ENCODE measurements at regions not wholly inside any gene's neighbourhood (a gene's known extent, or its start where the extent isn't known, plus 50 kb on each side); places are given as distances from the start of the nearest gene placed in this dataset.

DNA sequence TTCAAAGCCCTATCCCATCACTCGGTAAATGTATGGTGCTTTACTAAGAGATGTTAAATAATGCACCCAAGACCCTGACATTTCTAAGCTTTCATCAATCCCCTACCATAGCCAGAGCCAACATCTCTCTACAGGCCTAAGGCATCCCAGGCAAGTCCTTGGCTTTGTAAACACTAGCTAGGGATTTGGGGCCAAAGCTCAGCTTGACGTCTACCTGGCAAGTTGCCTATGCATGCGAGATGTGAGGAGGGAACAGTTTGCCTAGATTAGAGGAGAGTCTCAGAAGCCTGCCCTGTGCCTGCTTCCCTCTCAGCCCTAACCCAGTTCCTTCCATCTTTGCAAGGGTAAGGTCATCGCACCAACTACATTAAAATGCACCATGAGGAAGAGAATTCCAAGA is 221.5 kb upstream of the NCKAP5 start:
- H3K27ac ChIP-seq (ENCODE audit: low read depth in 1 of 3, low read length in 2 of 3), result no peak overlapping the region
- no peaks in the 10 kb centered on the region for H3K36me3 ChIP-seq (ENCODE audit: control insufficient read depth in 3 of 3, insufficient read depth in 2 of 3, low read depth in 1 of 3, low read length in 3 of 3)
- H3K27me3 ChIP-seq (ENCODE audit: control insufficient read depth in 3 of 3, insufficient read depth in 3 of 3, low read length in 3 of 3), result no peaks in the 10 kb centered on the region
- no peak overlapping the region for H3K4me3 ChIP-seq (ENCODE audit: low read depth in 1 of 3, low read length in 3 of 3)
- 46 to 60% (median 56%) methylated on average over 4 of the region's 4 CpGs for WGBS, 3 donors
- no peaks in the 10 kb centered on the region for H3K4me1 ChIP-seq (ENCODE audit: control insufficient read depth in 3 of 3, insufficient read depth in 2 of 3, low read depth in 1 of 3, low read length in 2 of 3)
- FAIRE-seq (no peak), DNase-seq (peak; percentile 12 to 51)
- no peaks in the 10 kb centered on the region for H3K9me3 ChIP-seq (ENCODE audit: control insufficient read depth in 2 of 2, insufficient read depth in 1 of 2, low read depth in 1 of 2, low read length in 1 of 2)

GRCh38 chr2:133790711-133791110 is 222.4 kb upstream of the NCKAP5 start:
- Histone ChIP-seq H3K27me3 (ENCODE audit: control insufficient read depth in 3 of 3, insufficient read depth in 3 of 3, low read length in 3 of 3) (no peaks in the 10 kb centered on the region), H3K36me3 (ENCODE audit: control insufficient read depth in 3 of 3, insufficient read depth in 2 of 3, low read depth in 1 of 3, low read length in 3 of 3) (no peaks in the 10 kb centered on the region), H3K4me1 (ENCODE audit: control insufficient read depth in 3 of 3, insufficient read depth in 2 of 3, low read depth in 1 of 3, low read length in 2 of 3) (no peaks in the 10 kb centered on the region), H3K9me3 (ENCODE audit: control insufficient read depth in 2 of 2, insufficient read depth in 1 of 2, low read depth in 1 of 2, low read length in 1 of 2) (no peaks in the 10 kb centered on the region), H3K4me3 (ENCODE audit: low read depth in 1 of 3, low read length in 3 of 3) (no peak overlapping the region), H3K27ac (ENCODE audit: low read depth in 1 of 3, low read length in 2 of 3) (no peak overlapping the region)
- WGBS, 3 donors, result 64 to 81% (median 69%) methylated on average over 1 of the region's 1 CpG
- DNase-seq (no peak), FAIRE-seq (no peak)

GRCh38 chr2:133791191-133791590 is 222.9 kb upstream of the NCKAP5 start:
- H3K27ac ChIP-seq (ENCODE audit: low read depth in 1 of 3, low read length in 2 of 3), result no peak overlapping the region
- no peaks in the 10 kb centered on the region for H3K36me3 ChIP-seq (ENCODE audit: control insufficient read depth in 3 of 3, insufficient read depth in 2 of 3, low read depth in 1 of 3, low read length in 3 of 3)
- FAIRE-seq (no peak), DNase-seq (no peak)
- H3K4me1 ChIP-seq (ENCODE audit: control insufficient read depth in 3 of 3, insufficient read depth in 2 of 3, low read depth in 1 of 3, low read length in 2 of 3), result no peaks in the 10 kb centered on the region
- H3K9me3 ChIP-seq (ENCODE audit: control insufficient read depth in 2 of 2, insufficient read depth in 1 of 2, low read depth in 1 of 2, low read length in 1 of 2), result no peaks in the 10 kb centered on the region
- no peaks in the 10 kb centered on the region for H3K27me3 ChIP-seq (ENCODE audit: control insufficient read depth in 3 of 3, insufficient read depth in 3 of 3, low read length in 3 of 3)
- 66 to 79% (median 73%) methylated on average over 6 of the region's 6 CpGs for WGBS, 3 donors
- H3K4me3 ChIP-seq (ENCODE audit: low read depth in 1 of 3, low read length in 3 of 3), result no peak overlapping the region

DNA sequence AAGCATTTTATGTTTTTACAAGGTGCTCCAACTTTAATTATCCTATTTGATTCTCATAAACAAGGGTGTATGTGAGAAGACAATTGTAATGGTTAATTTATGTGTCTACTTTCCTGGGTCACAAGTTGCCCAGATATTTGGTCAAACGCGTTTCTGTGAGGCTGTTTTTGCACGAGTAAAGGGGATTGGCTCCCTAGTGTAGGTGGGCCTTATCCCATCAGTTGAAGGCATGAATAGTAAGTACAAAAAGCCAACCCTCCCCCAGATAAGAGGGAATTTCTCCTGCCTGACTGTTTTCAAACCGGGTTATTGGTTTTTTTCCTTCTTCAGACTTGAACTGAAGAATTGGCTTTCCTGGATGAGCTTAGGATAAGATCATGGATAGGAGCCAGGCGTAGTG is 224.0 kb upstream of the NCKAP5 start:
- DNase-seq, result no peak
- Histone ChIP-seq H3K27me3 (ENCODE audit: control insufficient read depth in 3 of 3, insufficient read depth in 3 of 3, low read length in 3 of 3) (no peaks in the 10 kb centered on the region), H3K36me3 (ENCODE audit: control insufficient read depth in 3 of 3, insufficient read depth in 2 of 3, low read depth in 1 of 3, low read length in 3 of 3) (no peaks in the 10 kb centered on the region), H3K4me1 (ENCODE audit: control insufficient read depth in 3 of 3, insufficient read depth in 2 of 3, low read depth in 1 of 3, low read length in 2 of 3) (no peaks in the 10 kb centered on the region), H3K9me3 (ENCODE audit: control insufficient read depth in 2 of 2, insufficient read depth in 1 of 2, low read depth in 1 of 2, low read length in 1 of 2) (no peaks in the 10 kb centered on the region), H3K4me3 (ENCODE audit: low read depth in 1 of 3, low read length in 3 of 3) (no peak overlapping the region), H3K27ac (ENCODE audit: low read depth in 1 of 3, low read length in 2 of 3) (no peak overlapping the region)
- WGBS, 3 donors, result 82 to 90% (median 84%) methylated on average over 5 of the region's 5 CpGs
- FAIRE-seq, result no peak

- 78 to 89% (median 81%) methylated on average over 1 of the region's 1 CpG for WGBS, 3 donors
- Histone ChIP-seq H3K4me3 (ENCODE audit: low read depth in 1 of 3, low read length in 3 of 3) (no peak overlapping the region), H3K27ac (ENCODE audit: low read depth in 1 of 3, low read length in 2 of 3) (no peak overlapping the region), H3K36me3 (ENCODE audit: control insufficient read depth in 3 of 3, insufficient read depth in 2 of 3, low read depth in 1 of 3, low read length in 3 of 3) (no peaks in the 10 kb centered on the region), H3K27me3 (ENCODE audit: control insufficient read depth in 3 of 3, insufficient read depth in 3 of 3, low read length in 3 of 3) (no peaks in the 10 kb centered on the region), H3K9me3 (ENCODE audit: control insufficient read depth in 2 of 2, insufficient read depth in 1 of 2, low read depth in 1 of 2, low read length in 1 of 2) (no peaks in the 10 kb centered on the region), H3K4me1 (ENCODE audit: control insufficient read depth in 3 of 3, insufficient read depth in 2 of 3, low read depth in 1 of 3, low read length in 2 of 3) (no peaks in the 10 kb centered on the region)
- DNase-seq (no peak), FAIRE-seq (no peak)
Measured at GRCh38 chr2:133794114-133794513, 225.9 kb upstream of the NCKAP5 start.

DNA sequence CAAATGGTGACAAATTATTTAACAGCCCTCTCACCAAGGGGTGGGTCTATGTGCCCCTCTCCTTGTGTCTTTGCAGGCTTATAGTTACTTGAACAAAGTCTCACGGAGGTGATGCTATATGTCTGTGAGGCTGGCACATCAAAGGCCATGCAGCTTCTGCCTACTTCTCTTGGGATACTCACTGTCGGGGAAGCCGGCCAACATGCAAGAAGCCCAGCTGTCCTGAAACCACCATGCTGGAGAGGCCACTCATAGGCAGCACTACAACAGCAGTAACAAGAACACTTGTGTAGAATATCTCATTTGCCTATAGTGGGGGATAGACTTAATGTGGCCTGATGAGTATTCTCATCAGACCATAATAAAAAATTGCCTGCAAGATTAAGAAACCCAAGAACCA is 233.7 kb upstream of the NCKAP5 start:
- 89 to 96% (median 96%) methylated on average over 3 of the region's 3 CpGs for WGBS, 3 donors
- no peak for DNase-seq

DNA sequence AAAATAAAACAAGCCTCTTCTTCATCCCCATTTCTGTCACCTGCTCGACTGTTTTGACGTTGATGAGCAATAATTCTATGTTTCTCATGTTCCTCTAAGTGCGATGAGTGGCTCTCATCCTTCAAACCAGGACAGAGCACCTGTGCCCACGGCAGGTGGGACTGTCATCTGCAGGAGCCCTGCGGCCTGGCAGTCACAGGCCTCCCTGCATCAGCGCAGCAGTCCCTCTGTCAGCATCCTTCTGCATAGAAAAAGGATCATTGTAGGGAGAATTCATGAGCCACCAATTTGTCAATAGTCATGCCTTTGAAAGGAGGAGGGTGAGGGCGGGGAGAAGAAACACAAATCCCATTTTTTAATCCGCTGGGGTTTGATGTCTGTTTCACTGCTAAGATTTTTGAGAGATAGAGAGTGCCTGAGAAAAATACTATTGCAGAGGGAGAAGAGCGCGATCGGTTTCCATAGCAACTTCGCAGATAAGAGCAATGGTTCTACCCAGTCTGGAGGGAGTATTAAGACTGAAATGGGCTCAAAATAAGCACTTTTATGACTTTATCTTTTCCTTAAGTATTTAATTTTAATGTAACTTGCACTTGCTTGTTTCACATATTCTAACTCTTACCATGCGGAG is 234.3 kb upstream of the NCKAP5 start:
- H3K36me3 ChIP-seq (ENCODE audit: control insufficient read depth in 3 of 3, insufficient read depth in 2 of 3, low read depth in 1 of 3, low read length in 3 of 3), result no peaks in the 10 kb centered on the region
- FAIRE-seq (no peak), DNase-seq (no peak)
- no peaks in the 10 kb centered on the region for H3K9me3 ChIP-seq (ENCODE audit: control insufficient read depth in 2 of 2, insufficient read depth in 1 of 2, low read depth in 1 of 2, low read length in 1 of 2)
- WGBS, 3 donors, result 74 to 86% (median 85%) methylated on average over 13 of the region's 13 CpGs
- H3K4me3 ChIP-seq (ENCODE audit: low read depth in 1 of 3, low read length in 3 of 3), result no peak overlapping the region
- no peak overlapping the region for H3K27ac ChIP-seq (ENCODE audit: low read depth in 1 of 3, low read length in 2 of 3)
- peaks cover 0 to 4% (median 0%) of the 10 kb centered on the region in 3 donors for H3K27me3 ChIP-seq (ENCODE audit: control insufficient read depth in 3 of 3, insufficient read depth in 3 of 3, low read length in 3 of 3)
- H3K4me1 ChIP-seq (ENCODE audit: control insufficient read depth in 3 of 3, insufficient read depth in 2 of 3, low read depth in 1 of 3, low read length in 2 of 3), result no peaks in the 10 kb centered on the region

More for the DNA sequence above, 233.7 kb upstream of the NCKAP5 start:
- Histone ChIP-seq H3K9me3 (ENCODE audit: control insufficient read depth in 2 of 2, insufficient read depth in 1 of 2, low read depth in 1 of 2, low read length in 1 of 2) (no peaks in the 10 kb centered on the region), H3K27me3 (ENCODE audit: control insufficient read depth in 3 of 3, insufficient read depth in 3 of 3, low read length in 3 of 3) (peaks cover 0 to 4% (median 0%) of the 10 kb centered on the region in 3 donors), H3K4me1 (ENCODE audit: control insufficient read depth in 3 of 3, insufficient read depth in 2 of 3, low read depth in 1 of 3, low read length in 2 of 3) (no peaks in the 10 kb centered on the region), H3K27ac (ENCODE audit: low read depth in 1 of 3, low read length in 2 of 3) (no peak overlapping the region), H3K36me3 (ENCODE audit: control insufficient read depth in 3 of 3, insufficient read depth in 2 of 3, low read depth in 1 of 3, low read length in 3 of 3) (no peaks in the 10 kb centered on the region), H3K4me3 (ENCODE audit: low read depth in 1 of 3, low read length in 3 of 3) (no peak overlapping the region)
- no peak for FAIRE-seq

DNA sequence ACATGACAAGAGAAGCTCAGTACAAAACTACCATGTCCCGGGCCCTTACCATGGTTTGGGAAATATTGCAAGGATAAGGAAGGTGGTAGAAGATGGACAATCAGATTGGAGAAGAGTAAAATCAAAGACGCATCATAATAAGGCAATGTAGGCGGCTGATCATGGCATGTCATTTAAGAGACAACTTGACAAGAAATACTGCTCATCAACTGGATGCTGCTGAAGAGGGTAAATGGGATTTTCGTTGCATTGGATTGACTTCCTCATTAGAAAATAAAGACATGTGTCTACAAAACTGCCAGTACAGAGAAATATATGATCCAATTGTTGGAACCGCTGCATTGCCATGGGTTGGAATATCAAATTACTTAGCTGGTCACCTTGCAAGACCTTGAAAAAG is 238.3 kb upstream of the NCKAP5 start:
- H3K9me3 ChIP-seq (ENCODE audit: control insufficient read depth in 2 of 2, insufficient read depth in 1 of 2, low read depth in 1 of 2, low read length in 1 of 2), result no peaks in the 10 kb centered on the region
- no peak overlapping the region for H3K4me3 ChIP-seq (ENCODE audit: low read depth in 1 of 3, low read length in 3 of 3)
- FAIRE-seq, result no peak
- H3K36me3 ChIP-seq (ENCODE audit: control insufficient read depth in 3 of 3, insufficient read depth in 2 of 3, low read depth in 1 of 3, low read length in 3 of 3), result no peaks in the 10 kb centered on the region
- WGBS, 3 donors, result 85 to 96% (median 93%) methylated on average over 5 of the region's 5 CpGs
- H3K27ac ChIP-seq (ENCODE audit: low read depth in 1 of 3, low read length in 2 of 3), result no peak overlapping the region
- H3K27me3 ChIP-seq (ENCODE audit: control insufficient read depth in 3 of 3, insufficient read depth in 3 of 3, low read length in 3 of 3), result peaks cover 0 to 5% (median 0%) of the 10 kb centered on the region in 3 donors
- no peak for DNase-seq
- no peaks in the 10 kb centered on the region for H3K4me1 ChIP-seq (ENCODE audit: control insufficient read depth in 3 of 3, insufficient read depth in 2 of 3, low read depth in 1 of 3, low read length in 2 of 3)

GRCh38 chr2:133809485-133809884 is 241.2 kb upstream of the NCKAP5 start:
- Histone ChIP-seq H3K9me3 (ENCODE audit: control insufficient read depth in 2 of 2, insufficient read depth in 1 of 2, low read depth in 1 of 2, low read length in 1 of 2) (no peaks in the 10 kb centered on the region), H3K4me1 (ENCODE audit: control insufficient read depth in 3 of 3, insufficient read depth in 2 of 3, low read depth in 1 of 3, low read length in 2 of 3) (no peaks in the 10 kb centered on the region), H3K4me3 (ENCODE audit: low read depth in 1 of 3, low read length in 3 of 3) (no peak overlapping the region), H3K27me3 (ENCODE audit: control insufficient read depth in 3 of 3, insufficient read depth in 3 of 3, low read length in 3 of 3) (peaks cover 0 to 5% (median 0%) of the 10 kb centered on the region in 3 donors), H3K36me3 (ENCODE audit: control insufficient read depth in 3 of 3, insufficient read depth in 2 of 3, low read depth in 1 of 3, low read length in 3 of 3) (no peaks in the 10 kb centered on the region), H3K27ac (ENCODE audit: low read depth in 1 of 3, low read length in 2 of 3) (no peak overlapping the region)
- DNase-seq (no peak), FAIRE-seq (no peak)
- WGBS, 3 donors, result 84 to 92% (median 85%) methylated on average over 1 of the region's 1 CpG
